H9 (cell line): ENCODE measurements at regions not wholly inside any gene's neighbourhood (a gene's known extent, or its start where the extent isn't known, plus 50 kb on each side); places are given as distances from the start of the nearest gene placed in this dataset.

Experiments used
- DNase-seq: peaks from one replicate; pipeline ENCODE4 v3.0.0-alpha.2; 2017
- H2AFZ ChIP-seq: one replicate; pipeline ENCODE4 v1.6.1; 2013; ENCODE audit warnings: mild to moderate bottlenecking, low read length, control low read depth, moderate library complexity
- H2AK5ac ChIP-seq: 2 replicates; pipeline ENCODE4 v1.6.1; 2013; ENCODE audit warnings: low read length, control low read depth, mixed read lengths; ENCODE audit not compliant: insufficient read length
- H2BK120ac ChIP-seq: one replicate; pipeline ENCODE4 v1.6.1; 2013; ENCODE audit warnings: low read depth, mild to moderate bottlenecking, low read length, control low read depth, inconsistent platforms; ENCODE audit not compliant: poor library complexity, severe bottlenecking
- H2BK12ac ChIP-seq: 2 replicates; pipeline ENCODE4 v1.6.1; 2013; ENCODE audit warnings: low read length, control low read depth, mixed read lengths, low read depth; ENCODE audit not compliant: insufficient read length
- H2BK15ac ChIP-seq: 2 replicates; pipeline ENCODE4 v1.6.1; 2013; ENCODE audit warnings: low read depth, low read length, control low read depth
- H2BK20ac ChIP-seq: one replicate; pipeline ENCODE4 v1.6.1; 2013; ENCODE audit warnings: low read depth, mild to moderate bottlenecking, low read length, control low read depth, inconsistent platforms; ENCODE audit not compliant: poor library complexity, severe bottlenecking
- H2BK5ac ChIP-seq: 2 replicates; pipeline ENCODE4 v1.6.1; 2013; ENCODE audit warnings: low read length, control low read depth, mixed read lengths; ENCODE audit not compliant: insufficient read length
- H3K14ac ChIP-seq: 2 replicates; pipeline ENCODE4 v1.6.1; 2013; ENCODE audit warnings: low read length, control low read depth; ENCODE audit not compliant: insufficient read depth
- H3K18ac ChIP-seq: 2 replicates; pipeline ENCODE4 v1.6.1; 2013; ENCODE audit warnings: low read depth, mild to moderate bottlenecking, mixed read lengths, low read length, control low read depth; ENCODE audit not compliant: insufficient read length
- H3K23ac ChIP-seq: 2 replicates; pipeline ENCODE4 v1.6.1; 2013; ENCODE audit warnings: low read length, control low read depth, mixed read lengths, low read depth; ENCODE audit not compliant: insufficient read length
- H3K23me2 ChIP-seq: 2 replicates; pipeline ENCODE4 v1.6.1; 2013; ENCODE audit warnings: low read depth, mild to moderate bottlenecking, mixed read lengths, low read length, control low read depth; ENCODE audit not compliant: insufficient read length, poor library complexity, severe bottlenecking
- H3K27ac ChIP-seq: 2 replicates; pipeline ENCODE4 v1.5.1; 2013; ENCODE audit warnings: low read length, control low read depth, mixed read lengths, low read depth; ENCODE audit not compliant: insufficient read length
- H3K27me3 ChIP-seq: 2 replicates; pipeline ENCODE4 v1.6.1; 2013; ENCODE audit warnings: low read length, control low read depth, inconsistent platforms; ENCODE audit not compliant: insufficient read depth
- H3K4ac ChIP-seq: 2 replicates; pipeline ENCODE4 v1.6.1; 2013; ENCODE audit warnings: low read depth, mild to moderate bottlenecking, control low read depth, inconsistent platforms, low read length, moderate library complexity
- H3K4me1 ChIP-seq: 2 replicates; pipeline ENCODE4 v1.6.1; 2013; ENCODE audit warnings: low read length, control low read depth, inconsistent platforms; ENCODE audit not compliant: insufficient read depth
- H3K4me2 ChIP-seq: 2 replicates; pipeline ENCODE4 v1.6.1; 2013; ENCODE audit warnings: low read length, control low read depth, mixed read lengths; ENCODE audit not compliant: insufficient read length, insufficient read depth
- H3K56ac ChIP-seq: 2 replicates; pipeline ENCODE4 v1.6.1; 2013; ENCODE audit warnings: low read depth, mild to moderate bottlenecking, mixed read lengths, low read length, control low read depth; ENCODE audit not compliant: insufficient read length
- H3K79me1 ChIP-seq: 2 replicates; pipeline ENCODE4 v1.6.1; 2013; ENCODE audit warnings: low read depth, mild to moderate bottlenecking, moderate library complexity, low read length, control low read depth, inconsistent platforms; ENCODE audit not compliant: insufficient read depth, poor library complexity, severe bottlenecking
- H3K79me2 ChIP-seq: 2 replicates; pipeline ENCODE4 v1.6.1; 2013; ENCODE audit warnings: low read length, control low read depth, inconsistent platforms; ENCODE audit not compliant: insufficient read depth
- H3K9ac ChIP-seq: 2 replicates; pipeline ENCODE4 v1.6.1; 2013; ENCODE audit warnings: low read length, control low read depth, mixed read lengths; ENCODE audit not compliant: insufficient read length; ENCODE audit errors: extremely low read depth
- H3K9me3 ChIP-seq: one replicate; pipeline ENCODE4 v1.6.1; 2013; ENCODE audit warnings: low read depth, low read length, inconsistent platforms; ENCODE audit not compliant: control insufficient read depth
- H3T11ph ChIP-seq: one replicate; pipeline ENCODE4 v1.6.1; 2013; ENCODE audit warnings: mild to moderate bottlenecking, low read length, control low read depth, inconsistent platforms
- H4K20me1 ChIP-seq: one replicate; pipeline ENCODE4 v1.6.1; 2013; ENCODE audit not compliant: control insufficient read depth, insufficient read length, insufficient read depth
- H4K5ac ChIP-seq: 2 replicates; pipeline ENCODE4 v1.6.1; 2013; ENCODE audit warnings: low read depth, mild to moderate bottlenecking, mixed read lengths, low read length, control low read depth; ENCODE audit not compliant: insufficient read length
- H4K8ac ChIP-seq: replicated peaks from 2 replicates; pipeline ENCODE4 v1.6.1; 2013; ENCODE audit warnings: low read length, control low read depth, mixed read lengths, low read depth; ENCODE audit not compliant: insufficient read length
- H4K91ac ChIP-seq: 2 replicates; pipeline ENCODE4 v1.6.1; 2013; ENCODE audit warnings: low read depth, mild to moderate bottlenecking, moderate library complexity, mixed read lengths, low read length, control low read depth; ENCODE audit not compliant: insufficient read length
- H3K27ac Mint-ChIP-seq, 3 experiments: 2 replicates in 2 of 3; 3 replicates in 1 of 3; pipeline ENCODE4 v1.8.0; 2020 to 2021; ENCODE audit warnings: mixed read lengths in 3 of 3, mild to moderate bottlenecking in 1 of 3, moderate library complexity in 1 of 3
- H3K27me3 Mint-ChIP-seq: 2 replicates; pipeline ENCODE4 v1.8.0; 2021; ENCODE audit warnings: low read depth, mild to moderate bottlenecking, moderate library complexity, mixed read lengths
- H3K36me3 Mint-ChIP-seq, 3 experiments: 2 replicates in 2 of 3; 3 replicates in 1 of 3; pipeline ENCODE4 v1.8.0; 2020 to 2021; ENCODE audit warnings: low read depth in 3 of 3, mixed read lengths in 3 of 3; ENCODE audit not compliant: insufficient read depth in 1 of 3
- H3K4me1 Mint-ChIP-seq, 2 experiments: 2 replicates each; pipeline ENCODE4 v1.8.0; 2020; ENCODE audit warnings: mixed read lengths in 2 of 2
- H3K4me3 Mint-ChIP-seq, 2 experiments: 2 replicates in 1 of 2; 3 replicates in 1 of 2; pipeline ENCODE4 v1.8.0; 2020 to 2021; ENCODE audit warnings: mild to moderate bottlenecking in 2 of 2, mixed read lengths in 2 of 2, moderate library complexity in 1 of 2
- H3K9me3 Mint-ChIP-seq, 2 experiments: 2 replicates in 1 of 2; 3 replicates in 1 of 2; pipeline ENCODE4 v1.8.0; 2020; ENCODE audit warnings: mild to moderate bottlenecking in 2 of 2, mixed read lengths in 2 of 2, moderate library complexity in 1 of 2
- TF ChIP-seq, protein P1 (sequence below): fragments of 200-600 bp; sonication (generic); conservative IDR thresholded peaks from 3 replicates; pipeline ENCODE4 v1.8.0; 2021; ENCODE audit warnings: antibody characterized with exemption, mild to moderate bottlenecking

DNA sequence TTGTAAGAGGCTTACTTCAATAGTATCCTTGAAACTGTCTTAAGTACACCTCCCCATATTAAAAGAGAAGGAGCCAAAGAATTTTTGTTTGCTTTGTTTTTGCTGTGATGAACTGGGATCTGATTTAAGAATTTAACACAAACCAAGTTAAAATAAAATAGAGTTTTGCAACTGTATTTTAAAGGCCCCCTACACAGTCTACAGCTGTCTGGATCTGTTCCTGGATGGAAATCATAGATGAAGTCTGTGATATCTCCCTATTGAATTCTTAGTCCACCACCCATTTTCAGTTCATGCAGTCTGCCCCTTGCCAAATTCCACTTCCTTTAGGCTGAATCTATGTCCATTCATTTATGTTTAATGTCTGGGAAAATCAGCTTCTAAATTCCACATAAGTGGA is 169.8 kb upstream of the MEOX2 start:
- Histone ChIP-seq H4K91ac (no peak overlapping the region), H4K8ac (no peak overlapping the region), H3K4ac (no peak overlapping the region), H3K14ac (no peak overlapping the region), H3K9me3 (no peaks in the 10 kb centered on the region), H2BK20ac (no peak overlapping the region), H3K79me1 (no peaks in the 10 kb centered on the region), H3K79me2 (no peaks in the 10 kb centered on the region), H2BK15ac (no peak overlapping the region), H2BK5ac (no peak overlapping the region), H3K9ac (no peak overlapping the region), H3K23ac (no peak overlapping the region), H3T11ph (no peak overlapping the region), H3K23me2 (no peaks in the 10 kb centered on the region), H3K4me2 (no peak overlapping the region), H3K27me3 (no peaks in the 10 kb centered on the region; the same call in 1 of the 2 replicates), H2AK5ac (no peak overlapping the region), H2BK12ac (no peak overlapping the region), H3K56ac (no peak overlapping the region), H2BK120ac (no peak overlapping the region), H3K18ac (no peak overlapping the region), H3K27ac (no peak overlapping the region), H4K20me1 (no peaks in the 10 kb centered on the region), H4K5ac (no peak overlapping the region), H3K4me1 (no peaks in the 10 kb centered on the region), H2AFZ (no peak overlapping the region)
- H3K4me1 Mint-ChIP-seq, result peaks cover 10 to 11% of the 10 kb centered on the region in 2 experiments
- peaks cover 0 to 4% (median 0%) of the 10 kb centered on the region in 3 experiments; a peak in 1 of 7 replicates for H3K36me3 Mint-ChIP-seq
- peaks cover 2 to 3% of the 10 kb centered on the region in 2 experiments; a peak in 2 of 5 replicates for H3K9me3 Mint-ChIP-seq
- TF ChIP-seq, protein P1, sequence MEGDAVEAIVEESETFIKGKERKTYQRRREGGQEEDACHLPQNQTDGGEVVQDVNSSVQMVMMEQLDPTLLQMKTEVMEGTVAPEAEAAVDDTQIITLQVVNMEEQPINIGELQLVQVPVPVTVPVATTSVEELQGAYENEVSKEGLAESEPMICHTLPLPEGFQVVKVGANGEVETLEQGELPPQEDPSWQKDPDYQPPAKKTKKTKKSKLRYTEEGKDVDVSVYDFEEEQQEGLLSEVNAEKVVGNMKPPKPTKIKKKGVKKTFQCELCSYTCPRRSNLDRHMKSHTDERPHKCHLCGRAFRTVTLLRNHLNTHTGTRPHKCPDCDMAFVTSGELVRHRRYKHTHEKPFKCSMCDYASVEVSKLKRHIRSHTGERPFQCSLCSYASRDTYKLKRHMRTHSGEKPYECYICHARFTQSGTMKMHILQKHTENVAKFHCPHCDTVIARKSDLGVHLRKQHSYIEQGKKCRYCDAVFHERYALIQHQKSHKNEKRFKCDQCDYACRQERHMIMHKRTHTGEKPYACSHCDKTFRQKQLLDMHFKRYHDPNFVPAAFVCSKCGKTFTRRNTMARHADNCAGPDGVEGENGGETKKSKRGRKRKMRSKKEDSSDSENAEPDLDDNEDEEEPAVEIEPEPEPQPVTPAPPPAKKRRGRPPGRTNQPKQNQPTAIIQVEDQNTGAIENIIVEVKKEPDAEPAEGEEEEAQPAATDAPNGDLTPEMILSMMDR, result no peak
- no peak for DNase-seq
- H3K4me3 Mint-ChIP-seq, result no peak overlapping the region
- no peaks in the 10 kb centered on the region for H3K27me3 Mint-ChIP-seq
- H3K27ac Mint-ChIP-seq, result no peak overlapping the region
